ENCODE measurements at regions not wholly inside any gene's neighbourhood (a gene's known extent, or its start where the extent isn't known, plus 50 kb on each side); places are given as distances from the start of the nearest gene placed in this dataset.
A peak's percentile ranks its signal among the peaks of the same experiment; 100 is the strongest.

DNA sequence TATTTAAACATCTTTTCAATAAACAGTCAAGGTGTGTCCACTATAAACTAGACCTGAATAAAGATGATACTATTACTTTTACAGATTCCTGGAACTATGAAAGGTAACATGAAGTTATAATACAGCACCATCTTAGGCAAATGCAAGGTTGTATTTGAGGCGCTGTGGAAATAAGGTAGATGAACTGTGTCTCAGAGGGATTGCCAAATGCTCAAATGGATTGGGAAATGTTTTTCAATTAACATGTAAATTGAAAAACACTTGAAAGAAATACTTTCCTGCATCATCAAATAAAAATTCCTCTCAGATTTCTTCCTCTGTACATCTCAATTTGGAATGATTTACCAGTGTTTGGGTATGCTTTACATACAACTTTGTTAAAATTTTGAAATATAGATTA is 139.4 kb downstream of the DKK1 start:
- Mint-ChIP-seq H3K27ac (no peak overlapping the region), H3K4me1 (no peaks in the 10 kb centered on the region), H3K4me3 (no peak overlapping the region), H3K9me3 (peaks cover 0 to 6% (median 0%) of the 10 kb centered on the region in 7 donors), H3K36me3 (no peaks in the 10 kb centered on the region), H3K27me3 (no peaks in the 10 kb centered on the region)
- Histone ChIP-seq H3K9me3 (ENCODE audit: control insufficient read depth in 2 of 2, low read length in 2 of 2) (no peaks in the 10 kb centered on the region), H3K36me3 (ENCODE audit: control insufficient read depth, insufficient read depth, low read length) (no peaks in the 10 kb centered on the region), H3K4me1 (ENCODE audit: control insufficient read depth, insufficient read depth, low read length, poor library complexity, severe bottlenecking) (no peaks in the 10 kb centered on the region), H3K27me3 (ENCODE audit: control insufficient read depth, insufficient read depth, low read length) (no peaks in the 10 kb centered on the region), H3K27ac (ENCODE audit: insufficient read depth, low read length, poor library complexity, severe bottlenecking) (no peak overlapping the region), H3K4me3 (ENCODE audit: low read depth, low read length) (no peak overlapping the region)
- ATAC-seq (ENCODE audit: low read depth in 2 of 2) (no peak), DNase-seq (no peak)

DNA sequence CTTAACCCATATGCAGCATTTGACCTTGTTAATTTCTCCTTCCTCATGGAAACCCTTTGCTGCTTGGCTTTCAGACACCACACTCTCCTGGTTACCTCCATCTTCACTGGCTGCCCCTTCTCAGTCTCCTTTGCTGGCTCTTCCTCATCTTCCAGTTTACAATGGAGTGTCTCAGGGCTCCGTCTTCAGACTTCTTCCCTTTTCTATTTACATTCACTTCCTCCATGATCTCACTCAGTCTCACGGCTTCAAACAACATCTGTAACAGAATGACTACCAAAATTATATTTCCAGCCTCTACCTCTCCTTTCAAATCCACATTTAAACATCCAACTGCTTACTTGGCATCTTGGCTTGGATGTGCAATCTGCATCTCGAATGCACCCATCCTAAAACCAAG is 140.4 kb downstream of the DKK1 start:
- no peak overlapping the region for H3K27ac ChIP-seq (ENCODE audit: insufficient read depth, low read length, poor library complexity, severe bottlenecking)
- Mint-ChIP-seq H3K36me3 (no peaks in the 10 kb centered on the region), H3K27ac (no peak overlapping the region), H3K9me3 (peaks cover 0 to 6% (median 0%) of the 10 kb centered on the region in 7 donors), H3K4me3 (no peak overlapping the region), H3K4me1 (no peaks in the 10 kb centered on the region), H3K27me3 (no peaks in the 10 kb centered on the region)
- H3K27me3 ChIP-seq (ENCODE audit: control insufficient read depth, insufficient read depth, low read length), result no peaks in the 10 kb centered on the region
- no peak overlapping the region for H3K4me3 ChIP-seq (ENCODE audit: low read depth, low read length)
- ATAC-seq (ENCODE audit: low read depth in 2 of 2) (no peak), DNase-seq (no peak)
- H3K36me3 ChIP-seq (ENCODE audit: control insufficient read depth, insufficient read depth, low read length), result no peaks in the 10 kb centered on the region
- no peaks in the 10 kb centered on the region for H3K4me1 ChIP-seq (ENCODE audit: control insufficient read depth, insufficient read depth, low read length, poor library complexity, severe bottlenecking)
- H3K9me3 ChIP-seq (ENCODE audit: control insufficient read depth in 2 of 2, low read length in 2 of 2), result no peaks in the 10 kb centered on the region

DNA sequence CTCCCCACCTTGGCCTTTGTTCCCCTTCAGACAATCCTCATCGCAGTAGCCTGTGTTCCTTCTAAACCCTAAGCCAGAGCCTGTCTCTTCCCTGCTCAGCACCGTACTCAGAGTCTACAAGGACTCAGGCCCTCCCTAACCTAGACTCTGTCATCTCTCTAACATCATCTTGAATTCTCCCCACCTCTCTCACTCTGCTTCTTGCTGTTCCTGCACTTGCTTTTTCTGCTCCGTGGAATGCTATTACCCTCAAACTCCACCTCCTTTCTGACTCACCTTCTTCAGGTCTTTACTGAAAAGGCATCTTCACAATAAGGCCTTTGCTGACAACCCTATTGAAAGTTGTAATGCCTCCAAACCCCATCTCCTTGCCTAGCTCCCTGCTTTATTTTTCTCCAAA is 141.0 kb downstream of the DKK1 start:
- Histone ChIP-seq H3K9me3 (ENCODE audit: control insufficient read depth in 2 of 2, low read length in 2 of 2) (no peaks in the 10 kb centered on the region), H3K4me1 (ENCODE audit: control insufficient read depth, insufficient read depth, low read length, poor library complexity, severe bottlenecking) (no peaks in the 10 kb centered on the region), H3K4me3 (ENCODE audit: low read depth, low read length) (no peak overlapping the region), H3K36me3 (ENCODE audit: control insufficient read depth, insufficient read depth, low read length) (no peaks in the 10 kb centered on the region), H3K27ac (ENCODE audit: insufficient read depth, low read length, poor library complexity, severe bottlenecking) (no peak overlapping the region), H3K27me3 (ENCODE audit: control insufficient read depth, insufficient read depth, low read length) (no peaks in the 10 kb centered on the region)
- no peak overlapping the region for H3K27ac Mint-ChIP-seq
- DNase-seq, result no peak
- ATAC-seq (ENCODE audit: low read depth in 2 of 2), result no peak
- no peaks in the 10 kb centered on the region for H3K4me1 Mint-ChIP-seq
- no peaks in the 10 kb centered on the region for H3K27me3 Mint-ChIP-seq
- H3K36me3 Mint-ChIP-seq, result no peaks in the 10 kb centered on the region
- H3K4me3 Mint-ChIP-seq, result no peak overlapping the region
- H3K9me3 Mint-ChIP-seq, result peaks cover 0 to 6% (median 0%) of the 10 kb centered on the region in 7 donors

DNA sequence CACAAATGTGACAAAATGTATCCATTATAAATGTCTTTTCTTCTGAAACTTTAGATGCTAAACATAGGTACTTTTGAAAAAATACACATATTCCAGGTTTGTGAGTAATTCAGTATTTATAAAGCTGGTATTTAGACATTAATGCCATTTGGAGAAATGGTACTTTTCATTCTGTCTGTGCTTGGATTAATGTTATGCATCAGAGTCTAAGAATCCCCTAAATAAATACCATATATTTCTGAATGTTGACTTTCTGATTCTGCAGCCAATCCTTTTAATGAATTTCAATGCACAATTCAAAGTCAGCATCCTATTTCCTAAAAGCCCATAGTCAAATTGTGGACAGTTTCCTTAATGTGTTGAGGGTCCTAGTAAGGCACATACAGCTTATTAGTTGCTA is 145.0 kb downstream of the DKK1 start:
- no peak overlapping the region for H3K4me3 ChIP-seq (ENCODE audit: low read depth, low read length)
- no peak overlapping the region for H3K27ac ChIP-seq (ENCODE audit: insufficient read depth, low read length, poor library complexity, severe bottlenecking)
- DNase-seq (no peak), ATAC-seq (ENCODE audit: low read depth in 2 of 2) (no peak)
- no peaks in the 10 kb centered on the region for H3K27me3 ChIP-seq (ENCODE audit: control insufficient read depth, insufficient read depth, low read length)
- Mint-ChIP-seq H3K27ac (no peak overlapping the region), H3K9me3 (peaks cover 0 to 6% (median 0%) of the 10 kb centered on the region in 7 donors), H3K36me3 (no peaks in the 10 kb centered on the region), H3K4me1 (no peaks in the 10 kb centered on the region), H3K4me3 (no peak overlapping the region), H3K27me3 (no peaks in the 10 kb centered on the region)
- H3K9me3 ChIP-seq (ENCODE audit: control insufficient read depth in 2 of 2, low read length in 2 of 2), result no peaks in the 10 kb centered on the region
- H3K4me1 ChIP-seq (ENCODE audit: control insufficient read depth, insufficient read depth, low read length, poor library complexity, severe bottlenecking), result no peaks in the 10 kb centered on the region
- no peaks in the 10 kb centered on the region for H3K36me3 ChIP-seq (ENCODE audit: control insufficient read depth, insufficient read depth, low read length)

DNA sequence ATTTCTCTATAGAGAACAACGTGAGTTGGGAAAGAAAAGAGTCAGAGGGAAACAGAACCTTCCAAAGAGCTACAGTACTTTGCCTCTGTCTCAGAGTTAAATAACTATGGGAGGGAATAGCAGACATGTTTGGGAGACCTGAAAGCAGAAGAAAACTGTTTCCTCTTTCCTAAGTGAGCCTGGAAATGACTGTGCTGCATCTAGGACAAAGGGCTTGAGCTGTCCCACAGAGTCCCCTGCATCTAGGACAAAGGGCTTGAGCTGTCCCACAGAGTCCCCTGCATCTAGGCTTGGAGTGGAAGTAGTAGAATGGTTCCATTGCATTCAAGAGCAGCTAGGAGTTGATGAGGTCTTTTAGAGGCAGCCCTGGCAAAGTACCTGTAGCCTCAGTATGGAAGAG is 149.7 kb downstream of the DKK1 start:
- no peak overlapping the region for H3K27ac Mint-ChIP-seq
- no peak overlapping the region for H3K4me3 ChIP-seq (ENCODE audit: low read depth, low read length)
- H3K27me3 ChIP-seq (ENCODE audit: control insufficient read depth, insufficient read depth, low read length), result no peaks in the 10 kb centered on the region

DNA sequence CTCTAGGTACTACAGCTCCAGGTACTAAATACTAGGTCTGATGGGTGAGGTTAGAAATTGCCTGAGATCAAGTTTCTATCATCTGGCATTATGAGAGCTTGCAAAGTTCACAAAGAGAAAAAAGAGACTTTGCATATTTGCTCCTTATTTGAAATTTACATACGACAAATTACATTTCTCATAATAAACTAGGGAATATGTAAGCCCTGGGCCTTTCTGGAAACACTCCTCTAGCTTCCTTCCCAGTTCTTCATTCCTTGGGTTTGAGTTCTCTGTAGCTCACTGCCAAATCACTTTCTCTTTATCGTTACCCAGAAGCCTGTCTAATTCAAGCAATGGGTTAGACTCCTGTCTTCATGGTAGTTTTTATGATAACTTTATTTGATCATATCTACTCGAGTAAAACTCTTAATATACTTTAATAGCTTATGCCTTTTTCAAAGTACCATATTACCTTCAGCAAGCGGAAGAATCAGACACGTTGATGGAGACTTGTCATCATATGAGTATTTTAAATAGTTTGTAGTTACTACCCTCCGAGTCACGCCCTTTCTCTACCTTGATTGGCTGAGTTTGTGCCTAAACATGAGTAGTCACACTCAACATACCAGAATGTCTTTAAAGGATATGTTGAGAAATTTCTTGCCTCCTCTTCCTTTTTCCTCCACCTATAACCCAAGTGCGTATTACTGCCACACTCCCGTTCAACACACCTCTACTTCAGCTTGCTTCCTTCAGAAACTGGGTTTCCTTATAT is 150.5 kb downstream of the DKK1 start:
- H3K36me3 ChIP-seq (ENCODE audit: control insufficient read depth, insufficient read depth, low read length), result no peaks in the 10 kb centered on the region
- Mint-ChIP-seq H3K27me3 (no peaks in the 10 kb centered on the region), H3K36me3 (no peaks in the 10 kb centered on the region), H3K4me3 (no peak overlapping the region), H3K9me3 (peaks cover 1 to 11% (median 4%) of the 10 kb centered on the region in 7 donors), H3K4me1 (no peaks in the 10 kb centered on the region), H3K27ac (no peak overlapping the region)
- no peaks in the 10 kb centered on the region for H3K4me1 ChIP-seq (ENCODE audit: control insufficient read depth, insufficient read depth, low read length, poor library complexity, severe bottlenecking)
- DNase-seq (no peak), ATAC-seq (ENCODE audit: low read depth in 2 of 2) (no peak)
- H3K4me3 ChIP-seq (ENCODE audit: low read depth, low read length), result no peak overlapping the region
- no peaks in the 10 kb centered on the region for H3K27me3 ChIP-seq (ENCODE audit: control insufficient read depth, insufficient read depth, low read length)
- H3K27ac ChIP-seq (ENCODE audit: insufficient read depth, low read length, poor library complexity, severe bottlenecking), result no peak overlapping the region
- peaks cover 0 to 4% of the 10 kb centered on the region in 2 experiments for H3K9me3 ChIP-seq (ENCODE audit: control insufficient read depth in 2 of 2, low read length in 2 of 2)

More for the DNA sequence above, 149.7 kb downstream of the DKK1 start:
- no peak overlapping the region for H3K27ac ChIP-seq (ENCODE audit: insufficient read depth, low read length, poor library complexity, severe bottlenecking)
- Mint-ChIP-seq H3K9me3 (peaks cover 1 to 8% (median 4%) of the 10 kb centered on the region in 7 donors), H3K4me1 (no peaks in the 10 kb centered on the region), H3K27me3 (no peaks in the 10 kb centered on the region), H3K36me3 (no peaks in the 10 kb centered on the region), H3K4me3 (no peak overlapping the region)
- DNase-seq (no peak), ATAC-seq (ENCODE audit: low read depth in 2 of 2) (no peak)
- H3K36me3 ChIP-seq (ENCODE audit: control insufficient read depth, insufficient read depth, low read length), result no peaks in the 10 kb centered on the region
- H3K9me3 ChIP-seq (ENCODE audit: control insufficient read depth in 2 of 2, low read length in 2 of 2), result peaks cover 0 to 4% of the 10 kb centered on the region in 2 experiments
- no peaks in the 10 kb centered on the region for H3K4me1 ChIP-seq (ENCODE audit: control insufficient read depth, insufficient read depth, low read length, poor library complexity, severe bottlenecking)

DNA sequence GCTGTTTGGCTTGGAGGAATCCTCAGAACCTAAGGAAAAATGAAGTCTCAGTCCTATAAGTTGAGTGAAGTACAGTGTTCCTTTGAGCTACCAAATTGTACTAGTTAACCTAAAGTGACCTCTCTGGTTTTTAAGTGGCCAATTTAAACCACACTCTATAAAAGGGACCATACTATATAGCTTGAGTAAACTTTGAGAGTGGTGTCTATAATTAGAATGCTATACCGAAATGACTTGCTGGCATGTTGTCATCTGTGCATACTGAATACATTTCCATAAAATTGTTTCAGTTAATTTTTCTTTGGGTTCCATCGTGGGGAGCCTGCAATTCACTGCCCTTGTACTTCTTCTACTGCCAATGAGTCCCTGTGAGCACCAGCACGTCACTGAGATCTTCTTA is 151.1 kb downstream of the DKK1 start:
- Histone ChIP-seq H3K4me1 (ENCODE audit: control insufficient read depth, insufficient read depth, low read length, poor library complexity, severe bottlenecking) (no peaks in the 10 kb centered on the region), H3K36me3 (ENCODE audit: control insufficient read depth, insufficient read depth, low read length) (no peaks in the 10 kb centered on the region), H3K4me3 (ENCODE audit: low read depth, low read length) (no peak overlapping the region), H3K9me3 (ENCODE audit: control insufficient read depth in 2 of 2, low read length in 2 of 2) (peaks cover 0 to 4% of the 10 kb centered on the region in 2 experiments), H3K27me3 (ENCODE audit: control insufficient read depth, insufficient read depth, low read length) (no peaks in the 10 kb centered on the region), H3K27ac (ENCODE audit: insufficient read depth, low read length, poor library complexity, severe bottlenecking) (no peak overlapping the region)
- Mint-ChIP-seq H3K27me3 (no peaks in the 10 kb centered on the region), H3K4me3 (no peak overlapping the region), H3K9me3 (peaks cover 1 to 13% (median 6%) of the 10 kb centered on the region in 7 donors), H3K4me1 (no peaks in the 10 kb centered on the region), H3K27ac (no peak overlapping the region), H3K36me3 (no peaks in the 10 kb centered on the region)
- DNase-seq (no peak), ATAC-seq (ENCODE audit: low read depth in 2 of 2) (no peak)

DNA sequence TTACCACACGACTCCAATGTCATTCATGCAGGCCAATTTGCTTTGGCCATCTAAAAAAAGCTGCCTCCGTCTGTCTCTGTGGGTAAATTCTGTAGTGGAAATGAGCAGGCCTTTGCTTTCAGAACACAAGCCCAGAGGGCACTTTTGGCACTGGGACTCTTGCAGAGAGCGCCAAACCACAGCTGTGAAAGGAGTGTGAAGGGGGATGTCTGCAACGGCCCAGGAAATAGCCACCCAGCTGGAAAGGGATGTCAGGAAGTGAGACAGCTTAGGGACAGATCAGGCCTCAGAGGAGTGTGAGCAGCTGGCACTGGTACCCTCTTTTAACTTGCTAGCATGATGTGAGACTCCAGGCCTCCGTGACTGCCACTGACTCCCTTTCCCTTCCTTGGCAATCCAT is 152.4 kb downstream of the DKK1 start:
- H3K4me1 Mint-ChIP-seq, result no peaks in the 10 kb centered on the region
- no peaks in the 10 kb centered on the region for H3K4me1 ChIP-seq (ENCODE audit: control insufficient read depth, insufficient read depth, low read length, poor library complexity, severe bottlenecking)
- no peak overlapping the region for H3K4me3 Mint-ChIP-seq
- H3K27me3 Mint-ChIP-seq, result no peaks in the 10 kb centered on the region
- H3K36me3 Mint-ChIP-seq, result no peaks in the 10 kb centered on the region
- H3K9me3 Mint-ChIP-seq, result peaks cover 1 to 14% (median 6%) of the 10 kb centered on the region in 7 donors
- H3K4me3 ChIP-seq (ENCODE audit: low read depth, low read length), result no peak overlapping the region
- peaks cover 0 to 4% of the 10 kb centered on the region in 2 experiments for H3K9me3 ChIP-seq (ENCODE audit: control insufficient read depth in 2 of 2, low read length in 2 of 2)
- no peak overlapping the region for H3K27ac ChIP-seq (ENCODE audit: insufficient read depth, low read length, poor library complexity, severe bottlenecking)
- H3K36me3 ChIP-seq (ENCODE audit: control insufficient read depth, insufficient read depth, low read length), result no peaks in the 10 kb centered on the region
- DNase-seq, result no peak
- ATAC-seq (ENCODE audit: low read depth in 2 of 2), result peak in 1 of 2 donors; percentile 34
- H3K27ac Mint-ChIP-seq, result no peak overlapping the region
- no peaks in the 10 kb centered on the region for H3K27me3 ChIP-seq (ENCODE audit: control insufficient read depth, insufficient read depth, low read length)

Measured in CD4-positive, CD25-positive, alpha-beta regulatory T cell (primary cell).